ENCODE measurements at regions not wholly inside any gene's neighbourhood (a gene's known extent, or its start where the extent isn't known, plus 50 kb on each side); places are given as distances from the start of the nearest gene placed in this dataset.
"Not testable (repeated sequence)": the region's sequence is repeated elsewhere in the genome, so short reads cannot be mapped to it uniquely, and the experiment has no call there.

DNA sequence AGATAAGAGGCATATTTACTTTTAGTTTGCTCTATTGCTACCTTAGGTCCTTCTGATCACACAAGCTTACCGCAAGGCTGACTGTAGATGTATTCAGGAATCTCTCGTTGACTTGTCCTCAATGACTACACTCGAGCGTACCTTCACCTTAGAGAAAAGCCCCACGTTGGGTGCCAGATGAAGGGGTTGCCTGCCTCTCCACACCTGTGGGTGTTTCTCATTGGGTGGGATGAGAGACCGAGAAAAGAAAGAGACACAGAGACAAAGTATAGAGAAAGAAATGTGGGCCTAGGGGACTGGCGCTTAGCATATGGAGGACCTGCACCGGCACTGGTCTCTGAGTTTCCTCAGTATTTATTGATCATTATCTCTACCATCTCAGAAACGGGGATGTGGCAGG is 51.8 kb downstream of the ASCL4 start:
- DNase-seq (ENCODE audit: low read depth), result no peak

DNA sequence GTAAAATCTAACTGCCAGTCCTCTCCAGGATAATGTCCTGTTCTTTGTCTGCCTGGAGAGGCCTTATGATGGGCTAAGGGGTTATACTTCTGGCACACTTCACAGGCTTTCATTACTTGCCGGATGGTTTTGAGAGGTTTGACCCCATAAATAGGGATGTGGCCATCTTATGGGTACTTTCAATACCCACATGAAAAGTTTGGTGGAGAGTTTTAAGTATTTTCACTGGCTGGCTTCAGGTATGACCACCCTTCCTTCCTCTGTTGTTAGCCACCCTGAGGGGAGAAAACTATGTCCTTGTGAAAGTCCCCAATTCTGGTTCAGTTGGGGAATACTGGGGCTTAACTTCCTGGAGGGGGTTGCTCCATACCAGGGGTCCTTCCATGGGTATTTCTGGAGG is 54.8 kb downstream of the ASCL4 start:
- DNase-seq (ENCODE audit: low read depth), result no peak

DNA sequence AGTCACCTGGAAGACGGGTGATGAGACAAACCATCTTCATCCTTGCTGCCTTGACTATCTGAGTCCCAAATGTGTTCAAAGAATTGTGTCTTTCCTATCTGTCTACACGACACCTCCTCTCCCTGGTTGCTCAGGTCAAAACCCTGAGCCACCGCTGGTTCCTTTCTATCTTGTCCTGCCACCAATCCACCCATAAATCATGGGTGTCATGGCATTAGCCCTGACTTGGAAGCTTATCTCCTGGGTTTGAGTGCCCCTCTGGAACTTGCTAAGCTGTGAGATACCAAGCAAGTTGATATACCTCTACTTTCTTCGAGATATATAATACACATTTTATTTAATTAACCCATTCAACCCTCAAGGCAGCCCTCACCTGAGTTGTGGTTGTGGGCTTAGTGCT is 57.9 kb downstream of the ASCL4 start:
- DNase-seq (ENCODE audit: low read depth), result no peak

DNA sequence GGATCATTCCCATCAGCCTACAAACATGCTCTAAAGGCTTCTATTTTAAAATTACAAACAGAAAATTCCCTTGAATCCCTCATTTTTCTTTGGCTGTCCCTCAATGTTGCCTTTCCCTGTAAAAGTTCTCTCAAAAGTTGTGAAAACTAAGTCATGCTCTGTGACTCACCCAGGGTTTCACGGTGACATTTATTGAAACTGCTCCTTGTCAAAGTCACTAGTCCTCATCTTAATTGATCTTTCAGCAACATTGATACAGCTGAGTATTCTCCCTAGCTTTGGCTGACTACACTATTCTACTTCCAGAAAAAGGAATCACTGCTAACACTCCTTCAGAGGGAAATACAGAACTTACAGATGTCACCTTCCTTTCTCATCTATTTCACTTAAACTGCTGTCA is 65.7 kb downstream of the ASCL4 start:
- DNase-seq (ENCODE audit: low read depth), result no peak

DNA sequence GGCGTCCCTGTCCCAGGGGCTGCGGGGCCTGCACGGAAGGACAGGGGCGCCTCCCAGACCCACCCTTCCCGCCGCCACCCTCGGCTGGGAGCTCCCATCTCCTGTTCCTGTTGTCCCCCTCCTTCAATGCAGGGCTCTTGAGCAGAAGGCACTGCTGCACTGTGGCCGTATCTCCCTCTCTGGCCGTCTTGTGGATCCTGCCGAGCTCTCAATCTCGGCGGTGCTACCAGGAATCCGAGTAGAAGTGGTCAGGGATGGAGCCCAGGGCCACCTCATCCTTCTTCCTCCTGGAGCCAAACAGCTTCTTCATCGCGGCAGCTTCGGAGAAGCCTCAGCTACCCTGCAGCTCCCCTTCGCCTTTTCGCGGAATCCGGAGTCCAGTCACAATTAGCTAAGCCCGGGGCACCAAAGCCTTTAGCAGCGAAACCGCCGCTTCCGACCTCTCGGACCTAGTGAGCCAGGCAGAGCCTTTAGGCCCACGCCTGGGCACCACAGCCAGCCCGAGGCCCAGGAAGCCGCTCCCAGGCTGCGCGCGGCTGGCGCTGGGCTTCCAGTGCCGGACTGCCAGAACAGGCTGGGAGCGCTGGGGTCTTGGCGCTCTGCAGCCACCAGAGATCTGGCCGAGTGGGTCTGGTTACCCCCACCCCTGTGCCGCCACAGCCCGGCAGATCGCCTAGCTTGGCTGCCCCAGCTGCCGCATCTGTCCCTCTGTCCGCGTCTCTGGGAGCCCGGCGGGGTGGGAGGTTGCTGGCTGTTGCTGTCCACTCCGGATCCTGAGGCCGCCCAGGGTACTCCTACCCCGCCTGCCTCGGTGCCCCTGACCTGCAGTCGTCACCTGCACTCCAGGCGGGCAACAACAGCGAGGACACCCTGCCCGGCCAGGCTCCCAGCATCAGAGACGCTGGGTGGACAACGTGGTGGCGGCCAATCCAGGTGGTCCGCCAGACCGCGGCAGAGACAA is 69.1 kb downstream of the ASCL4 start:
- no peak for DNase-seq (ENCODE audit: low read depth)

DNA sequence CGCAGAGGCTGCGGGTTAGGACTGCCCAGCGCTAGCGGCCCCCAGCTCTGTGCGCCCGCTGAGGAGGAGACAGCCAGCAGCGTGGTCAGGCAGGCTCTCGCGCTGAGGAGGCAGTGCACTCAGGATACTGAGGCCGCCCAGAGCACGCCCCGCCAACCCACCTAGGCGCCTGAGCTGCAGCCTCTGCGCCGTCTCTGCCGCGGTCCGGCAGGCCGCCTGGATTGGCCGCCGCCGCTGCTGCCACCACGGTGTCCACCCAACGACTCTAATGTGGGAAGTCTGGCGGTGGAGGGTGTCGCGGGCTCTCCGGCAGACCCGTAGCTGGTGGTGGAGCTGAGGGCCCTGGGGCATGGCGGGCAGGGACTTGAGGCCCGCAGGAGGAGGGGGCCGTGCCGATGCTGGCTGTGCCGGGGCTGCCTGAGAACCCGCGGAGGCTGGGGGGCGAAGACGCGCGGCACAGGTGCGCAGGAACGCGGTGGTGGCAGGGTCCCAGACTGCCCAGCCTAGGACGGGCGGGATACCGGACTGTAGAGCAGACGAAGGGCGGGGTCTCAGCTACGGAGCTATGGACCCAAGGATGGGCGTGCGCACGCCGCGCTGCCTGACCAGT is 69.9 kb downstream of the ASCL4 start:
- no peak for DNase-seq (ENCODE audit: low read depth)

DNA sequence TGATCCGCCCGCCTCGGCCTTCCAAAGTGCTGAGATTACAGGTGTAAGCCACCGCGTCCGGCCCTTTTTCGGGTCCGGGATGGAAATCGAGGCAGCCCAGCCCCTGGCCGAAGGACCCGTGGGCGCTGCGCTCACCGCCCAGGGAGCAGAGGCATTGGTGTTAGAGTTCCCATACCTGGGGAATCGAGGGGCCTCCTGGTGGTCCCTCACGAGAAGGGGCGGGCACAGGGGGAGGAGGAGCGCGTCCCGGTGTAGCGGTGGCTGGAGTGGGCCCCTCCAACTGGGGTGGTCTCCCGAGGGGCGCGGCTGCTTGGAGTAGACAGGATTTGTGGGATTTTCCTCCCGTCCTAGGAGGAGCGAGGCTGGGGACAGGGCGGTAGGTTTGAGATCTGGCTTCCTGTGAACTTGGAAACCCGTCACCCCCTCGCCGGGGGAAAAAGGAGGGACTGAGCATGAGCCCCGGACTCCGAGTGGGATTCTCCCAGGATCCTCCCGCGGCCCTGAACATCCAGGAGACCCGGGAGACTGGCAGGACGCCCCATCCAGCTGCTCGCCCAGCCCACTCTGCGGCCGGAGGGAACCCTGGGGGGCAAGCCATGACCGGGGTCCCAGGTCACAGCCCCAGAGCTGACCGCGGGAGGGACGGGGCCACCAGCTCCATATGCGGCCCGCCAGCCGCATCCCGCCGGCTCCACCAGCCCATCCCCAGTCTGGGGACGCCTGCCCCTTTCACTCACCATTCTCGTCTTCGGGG is 70.9 kb downstream of the ASCL4 start:
- DNase-seq (ENCODE audit: low read depth), result no peak

DNA sequence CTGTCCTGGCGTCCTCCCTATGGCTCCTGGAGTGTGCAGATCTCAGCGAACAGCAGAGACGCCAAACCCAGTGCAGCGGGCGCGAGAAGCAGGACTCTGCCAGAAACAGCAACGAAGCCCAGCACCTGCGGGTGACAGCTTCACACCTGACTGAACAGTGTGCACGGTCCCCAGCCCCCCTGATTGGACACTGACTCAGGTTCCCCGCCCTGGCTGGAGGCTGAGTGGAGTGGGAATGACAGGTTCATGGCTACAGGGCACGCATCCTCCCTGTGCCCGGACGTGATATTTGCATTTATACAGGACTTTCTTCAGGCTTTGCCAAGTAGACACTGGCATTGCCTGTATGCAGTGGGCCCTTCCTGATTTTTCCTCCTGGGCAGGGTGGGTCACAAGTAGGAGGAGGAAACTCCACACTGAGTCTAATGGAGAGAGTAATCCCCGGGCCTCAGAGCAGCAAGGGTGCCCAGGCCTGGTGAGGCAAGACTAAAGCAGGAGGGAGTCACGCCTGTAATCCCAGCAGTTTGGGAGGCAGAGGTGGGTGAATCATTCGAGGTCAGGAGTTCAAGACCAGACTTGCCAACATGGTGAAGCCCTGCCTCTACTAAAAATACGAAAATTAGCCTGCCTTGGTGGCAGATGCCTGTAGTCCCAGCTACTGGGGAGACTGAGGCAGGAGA is 71.6 kb downstream of the ASCL4 start:
- DNase-seq (ENCODE audit: low read depth), result no peak

DNA sequence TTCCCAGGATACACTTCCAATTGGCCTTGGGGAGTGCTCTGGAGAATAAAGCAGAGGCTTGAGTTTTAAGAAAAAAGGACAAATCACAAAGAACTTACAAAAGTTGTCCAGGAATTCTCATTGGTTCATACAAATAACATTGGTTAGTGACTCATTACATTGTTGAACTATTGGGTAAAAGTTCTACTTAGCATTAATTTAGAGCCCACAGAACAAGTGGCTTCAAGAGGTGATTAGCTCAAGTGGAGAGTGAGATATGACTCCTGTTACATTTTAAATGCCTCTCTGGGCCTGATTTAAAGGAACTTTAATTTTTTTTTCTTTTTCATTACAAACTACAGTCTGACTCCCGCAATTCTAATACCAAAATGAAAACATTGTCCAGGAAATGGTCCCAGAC is 72.9 kb downstream of the ASCL4 start:
- DNase-seq (ENCODE audit: low read depth), result no peak

DNA sequence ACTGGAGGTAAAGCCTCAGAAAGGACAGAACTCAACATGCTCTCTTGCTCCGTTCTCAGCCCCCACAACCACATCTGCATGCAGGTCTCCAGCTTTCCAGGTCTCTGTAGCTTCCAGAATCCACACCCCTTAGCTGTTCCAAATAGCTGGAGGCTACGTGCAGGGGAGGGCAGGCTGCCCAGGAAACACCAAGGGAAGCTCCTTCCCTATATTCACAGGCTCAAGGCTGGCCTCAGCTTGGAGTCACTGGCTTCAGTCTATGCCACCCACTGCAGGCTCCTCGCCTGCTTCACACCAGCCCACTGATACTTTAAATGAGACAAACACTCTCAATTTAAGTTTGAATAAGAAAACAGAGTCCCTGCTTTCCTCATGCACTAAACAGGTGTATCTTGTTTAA is 73.3 kb downstream of the ASCL4 start:
- no peak for DNase-seq (ENCODE audit: low read depth)

DNA sequence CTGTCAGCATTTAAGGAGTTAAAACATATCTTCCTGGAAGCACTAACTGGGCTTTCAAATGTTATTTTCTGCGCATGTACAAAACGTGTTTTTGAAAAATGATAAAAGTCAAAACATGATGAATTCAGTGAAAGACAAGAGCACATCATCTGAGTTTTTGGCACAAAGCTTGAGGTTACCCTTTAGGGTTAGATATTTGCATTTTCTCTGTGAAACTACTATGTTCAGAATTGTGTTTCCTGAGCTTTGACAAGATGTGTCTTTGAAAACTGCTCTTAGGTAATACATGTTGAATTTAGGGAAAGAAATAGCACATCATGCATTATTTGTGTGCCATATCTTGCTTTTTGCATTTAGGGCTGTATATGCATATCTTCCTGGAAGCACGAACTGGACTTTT is 79.0 kb downstream of the ASCL4 start:
- DNase-seq (ENCODE audit: low read depth), result no peak

DNA sequence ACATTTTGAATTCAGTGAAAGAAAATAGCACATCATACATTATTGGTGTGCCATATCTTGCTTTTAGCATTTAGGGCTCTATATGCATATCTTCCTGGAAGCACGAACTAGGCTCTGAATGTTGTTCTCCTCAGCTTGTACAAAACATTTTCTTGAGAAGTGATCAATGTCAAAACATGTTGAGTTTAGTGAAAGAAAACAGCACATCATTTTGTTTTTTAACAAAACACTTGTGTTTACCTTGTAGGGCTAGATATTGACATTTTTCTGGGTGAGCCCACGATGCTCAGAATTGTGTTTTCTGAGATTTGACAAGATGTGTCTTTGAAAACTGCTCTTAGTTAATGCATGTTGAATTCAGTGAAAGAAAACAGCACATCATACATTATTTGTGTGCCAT is 81.0 kb downstream of the ASCL4 start:
- DNase-seq (ENCODE audit: low read depth), result no peak

DNA sequence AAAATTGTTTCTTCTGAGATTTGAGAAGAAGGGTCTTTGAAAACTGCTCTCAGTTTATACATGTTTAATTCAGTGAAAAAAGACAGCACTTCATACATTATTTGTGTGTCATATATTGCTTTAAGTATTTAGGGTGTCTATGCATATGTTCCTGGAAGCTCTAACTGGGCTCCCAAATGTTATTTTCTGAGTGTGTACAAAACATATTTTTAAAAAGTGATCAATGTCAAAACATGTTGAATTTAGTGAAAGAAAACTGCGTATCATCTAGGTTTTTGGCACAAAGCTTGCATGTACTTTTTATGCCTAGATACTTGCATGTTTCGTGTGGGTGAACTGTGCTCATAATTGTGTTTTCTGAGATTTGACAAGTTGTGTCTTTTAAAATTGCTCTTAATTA is 81.6 kb downstream of the ASCL4 start:
- DNase-seq (ENCODE audit: low read depth), result no peak

DNA sequence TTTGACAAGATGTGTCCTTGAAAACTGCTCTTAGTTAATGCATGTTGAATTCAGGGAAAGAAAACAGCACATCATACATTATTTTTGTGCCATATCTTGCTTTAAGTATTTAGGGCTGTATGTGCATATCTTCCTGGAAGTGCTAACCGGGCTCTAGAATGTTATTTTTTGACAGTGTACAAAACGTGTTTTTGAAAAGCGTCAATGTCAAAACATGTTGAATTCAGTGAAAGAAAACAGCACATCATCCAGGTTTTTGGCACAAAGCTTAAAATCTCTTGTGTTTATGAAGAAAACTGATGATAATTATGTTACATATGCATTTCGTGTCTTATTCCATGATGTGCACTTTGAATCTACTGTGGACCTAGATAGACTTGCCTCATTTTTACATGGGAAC is 82.7 kb downstream of the ASCL4 start:
- DNase-seq (ENCODE audit: low read depth), result no peak

DNA sequence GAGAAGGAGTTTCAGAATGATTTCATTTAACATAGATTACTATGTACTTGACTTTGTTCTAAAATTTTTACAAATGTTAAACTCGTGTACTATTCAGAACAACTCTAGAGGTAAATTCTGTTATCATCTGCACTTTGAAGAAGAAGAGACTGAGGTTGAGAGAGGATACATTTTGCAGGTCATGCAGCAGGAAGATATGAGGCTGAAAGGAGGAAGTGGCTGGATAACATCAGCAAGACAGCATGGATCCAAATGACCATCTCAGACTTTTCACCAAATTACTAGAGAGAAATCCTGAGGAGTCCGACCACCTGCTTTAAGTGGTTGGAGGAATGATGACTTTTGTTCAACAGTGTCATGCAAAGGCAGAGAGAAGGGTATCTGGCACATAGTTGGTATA is 84.9 kb downstream of the ASCL4 start:
- no peak for DNase-seq (ENCODE audit: low read depth)

DNA sequence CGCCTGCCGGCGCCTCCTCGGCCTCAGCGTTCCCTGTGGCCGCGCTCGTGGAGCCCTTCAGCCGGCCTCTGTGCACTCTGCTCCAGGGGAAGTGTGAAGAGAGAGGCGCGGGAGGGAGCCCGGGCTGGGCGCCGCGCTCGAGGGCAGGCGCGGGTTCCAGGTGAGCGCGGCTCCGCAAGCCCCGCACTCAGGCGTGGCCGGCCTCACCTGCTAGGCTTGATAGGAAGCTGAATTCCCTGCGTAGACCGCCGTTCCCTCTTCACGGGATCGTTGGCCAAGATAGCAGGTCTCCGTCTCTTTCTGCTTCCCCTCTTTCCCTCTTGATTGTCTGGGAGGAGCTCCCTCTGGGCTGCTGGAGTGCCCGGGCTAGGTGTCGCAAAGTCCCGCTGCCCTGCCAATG is 89.7 kb downstream of the ASCL4 start:
- no peak for DNase-seq (ENCODE audit: low read depth)

DNA sequence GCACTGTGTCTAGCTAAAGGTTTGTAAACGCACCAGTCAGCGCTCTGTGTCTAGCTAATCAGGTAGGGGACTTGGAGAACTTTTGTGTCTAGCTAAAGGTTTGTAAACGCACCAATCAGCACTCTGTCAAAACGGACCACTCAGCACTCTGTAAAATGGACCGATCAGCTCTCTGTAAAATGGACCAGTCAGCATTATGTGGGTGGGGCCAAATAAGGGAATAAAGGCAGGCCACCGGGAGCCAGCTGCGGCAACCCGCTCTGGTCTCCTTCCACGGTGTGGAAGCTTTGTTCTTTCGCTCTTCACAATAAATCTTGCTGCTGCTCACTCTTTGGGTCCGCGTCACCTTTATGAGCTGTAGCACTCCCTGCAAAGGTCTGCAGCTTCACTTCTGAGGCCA is 90.2 kb downstream of the ASCL4 start:
- DNase-seq (ENCODE audit: low read depth), result not testable (repeated sequence)

DNA sequence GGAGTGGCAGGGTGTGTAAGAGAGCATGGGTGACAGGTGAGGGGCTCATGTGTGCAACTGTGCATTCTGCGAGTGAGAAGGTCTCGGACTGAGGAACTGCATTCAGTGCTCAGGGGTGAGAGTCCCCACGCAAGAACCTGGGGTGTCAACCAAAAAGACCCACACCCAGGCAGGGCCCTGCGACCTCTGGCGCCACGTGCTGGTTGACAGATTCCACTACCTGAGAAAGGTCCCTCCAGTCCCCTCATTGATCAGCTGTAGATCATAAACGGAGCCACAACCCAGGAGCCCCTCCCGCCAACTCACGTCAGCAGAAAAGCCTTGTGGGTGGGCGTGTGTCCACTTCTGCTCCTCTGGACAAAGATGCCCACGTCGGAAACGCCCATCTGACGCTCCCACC is 98.7 kb downstream of the ASCL4 start:
- DNase-seq (ENCODE audit: low read depth), result no peak

DNA sequence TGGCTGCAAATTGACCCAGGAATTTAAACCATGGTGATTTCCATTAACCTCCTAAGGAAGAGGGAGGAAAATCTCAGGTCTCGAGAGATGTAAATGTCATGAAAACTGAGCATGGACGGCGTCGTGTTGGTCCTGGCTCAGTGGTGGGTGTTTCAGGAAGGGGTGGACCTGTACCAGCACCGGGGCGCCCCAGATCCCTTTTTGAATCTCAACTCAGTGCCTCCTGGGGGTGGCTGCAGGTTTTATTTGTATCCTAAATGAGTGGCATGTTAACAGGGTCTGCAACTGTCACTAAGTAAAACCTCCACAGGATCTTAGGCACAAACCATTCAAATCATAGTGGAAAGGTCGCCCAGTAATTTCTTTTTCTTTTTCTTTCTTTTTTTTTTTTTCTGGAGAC is 101.3 kb downstream of the ASCL4 start:
- DNase-seq (ENCODE audit: low read depth), result no peak

DNA sequence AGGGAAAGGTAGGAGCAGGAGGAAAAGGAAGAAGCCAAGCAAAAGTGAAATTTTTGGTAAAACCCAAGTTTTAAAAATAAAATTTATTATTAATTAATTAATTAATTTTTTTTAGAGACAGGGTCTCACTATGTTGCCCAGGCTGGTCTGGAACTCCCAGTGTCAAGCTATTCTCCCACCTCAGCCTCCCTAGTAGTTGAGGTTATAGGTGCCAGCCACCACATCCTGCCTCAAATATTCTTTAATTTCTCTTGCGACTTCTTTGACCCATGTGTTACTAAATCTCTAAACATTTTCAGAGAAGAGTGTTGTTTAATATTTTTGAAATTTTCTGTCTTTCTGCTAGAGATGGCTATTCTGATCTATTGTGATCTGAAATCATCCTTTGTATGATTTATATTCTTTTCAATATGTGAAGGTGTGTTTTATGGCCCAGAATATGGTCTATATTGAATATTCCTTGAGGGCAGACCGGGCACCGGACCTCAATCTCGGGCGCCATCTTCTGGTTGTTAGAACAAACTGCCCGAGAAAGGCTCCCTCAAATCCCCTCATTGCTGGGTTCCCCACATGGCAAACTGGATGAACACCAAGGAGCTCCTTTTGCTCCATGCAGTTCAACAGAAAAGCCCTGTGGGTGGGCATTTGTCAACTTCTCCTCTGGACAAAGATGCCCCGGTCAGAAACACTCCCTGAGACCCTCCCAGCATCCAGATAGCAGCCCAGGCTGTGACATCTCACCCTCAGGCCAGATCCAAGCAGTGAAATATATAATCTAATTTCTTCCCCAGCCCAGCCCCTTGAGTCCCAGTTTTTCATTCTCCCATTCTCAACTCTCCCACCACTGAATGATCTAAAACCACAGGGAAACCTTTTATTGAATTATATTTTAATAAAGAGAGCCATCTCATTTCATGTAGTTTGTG is 110.5 kb downstream of the ASCL4 start:
- DNase-seq (ENCODE audit: low read depth), result no peak

DNA sequence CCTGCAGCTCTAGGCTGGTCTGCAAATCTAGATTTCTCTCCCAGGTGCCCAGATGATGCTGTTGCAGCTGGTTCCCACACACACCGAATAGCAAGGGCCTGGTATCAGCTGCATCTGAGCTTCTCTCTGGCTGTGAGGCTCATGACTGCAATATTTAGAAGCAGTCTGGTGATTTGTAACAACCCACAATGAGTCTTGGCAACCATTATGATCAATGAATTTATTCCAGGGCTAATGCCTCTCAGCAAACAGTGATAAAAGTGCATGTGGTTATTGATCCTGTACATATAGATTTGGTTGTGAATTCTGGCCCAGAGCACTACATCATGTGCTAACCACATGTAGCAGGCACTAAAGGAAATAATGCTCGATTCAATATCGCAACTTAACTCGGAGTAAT is 114.3 kb downstream of the ASCL4 start:
- no peak for DNase-seq (ENCODE audit: low read depth)
